HepG2 (cell line): ENCODE measurements at regions not wholly inside any gene's neighbourhood (a gene's known extent, or its start where the extent isn't known, plus 50 kb on each side); places are given as distances from the start of the nearest gene placed in this dataset.

ENCODE experiments used
- ATAC-seq: fragments of 200-7000 bp; cut with Tn5 transposase; 3 replicates; pipeline ENCODE4 v1.9.1; 2020; ENCODE audit warnings: mild to moderate bottlenecking, moderate library complexity
- BruUV-seq: library from RNA; stranded (reverse); fragments of 400-500 nt; replicated peaks from 2 replicates; lab custom pipeline; 2021; lab: Mats Ljungman, UMichigan
- CTCF ChIA-PET: fragments of 300-600 bp; formaldehyde crosslinking; extraction: SDS; loops from one replicate; lab custom pipeline; 2021; ENCODE audit warnings: low total read pairs, inconsistent platforms, low intra/inter-chr PET ratio; lab: Yijun Ruan, JAX
- POLR2A ChIA-PET: fragments of 350-600 bp; sonication (Branson Sonifier 250); formaldehyde crosslinking; loops from one replicate; lab custom pipeline; 2020; ENCODE audit warnings: antibody characterized with exemption, inconsistent platforms; lab: Yijun Ruan, JAX
- DNase-seq: peaks from one replicate; pipeline ENCODE4 v3.0.0-alpha.2; 2015; ENCODE audit warnings: low spot score
- FAIRE-seq: peaks from 3 replicates; lab custom pipeline; 2011; peaks lifted over from hg19 to GRCh38; lab: Jason Lieb, UNC
- H2AFZ ChIP-seq: one replicate; pipeline ENCODE4 v1.6.1; 2011; ENCODE audit warnings: low read length, inconsistent platforms
- H3K27ac ChIP-seq: fragments of 300-600 bp; 3 replicates; pipeline ENCODE4 v1.8.0; 2011; ENCODE audit warnings: mixed run types, mild to moderate bottlenecking, mixed read lengths, low read length, inconsistent platforms; ENCODE audit not compliant: insufficient read depth; ENCODE audit errors: extremely low read length
- H3K27me3 ChIP-seq, 2 experiments: fragments of 200-600 bp in 1 of 2; 2 replicates in 1 of 2; 3 replicates in 1 of 2; pipeline versions ENCODE4 v1.6.0 to v1.8.0; 2011; ENCODE audit warnings: low read length in 2 of 2, mild to moderate bottlenecking in 2 of 2, moderate library complexity in 2 of 2, inconsistent platforms in 1 of 2; ENCODE audit not compliant: insufficient read depth in 2 of 2, control insufficient read depth in 1 of 2
- H3K36me3 ChIP-seq, 2 experiments: fragments of 200-600 bp in 1 of 2; replicated peaks in 1 of 2; 2 replicates in 1 of 2; 3 replicates in 1 of 2; pipeline versions ENCODE4 v1.5.1 to v1.8.0; 2011; ENCODE audit warnings: low read length in 2 of 2, inconsistent platforms in 1 of 2; ENCODE audit not compliant: insufficient read depth in 2 of 2, control insufficient read depth in 1 of 2
- H3K4me1 ChIP-seq: 2 replicates; pipeline ENCODE4 v1.5.1; 2012; ENCODE audit warnings: low read length, inconsistent platforms; ENCODE audit not compliant: insufficient read depth
- H3K4me2 ChIP-seq: 2 replicates; pipeline ENCODE4 v1.6.0; 2011; ENCODE audit warnings: low read depth, low read length, inconsistent platforms
- H3K4me3 ChIP-seq, 3 experiments: fragments of 200-600 bp in 1 of 3; sonication (generic), shearing (Covaris generic) in 1 of 3; replicated peaks in 1 of 3; 2 replicates each; pipeline ENCODE4 v1.5.1; 2011 to 2016; ENCODE audit warnings: low read length in 3 of 3, inconsistent platforms in 2 of 3, low read depth in 2 of 3, mild to moderate bottlenecking in 2 of 3, control low read depth in 1 of 3, mixed read lengths in 1 of 3; ENCODE audit not compliant: insufficient read depth in 1 of 3
- H3K79me2 ChIP-seq: one replicate; pipeline ENCODE4 v1.6.1; 2011; ENCODE audit warnings: low read length, inconsistent platforms; ENCODE audit not compliant: insufficient read depth
- H3K9ac ChIP-seq: 2 replicates; pipeline ENCODE4 v1.6.0; 2011; ENCODE audit warnings: mild to moderate bottlenecking, low read depth, low read length, inconsistent platforms; ENCODE audit not compliant: insufficient read depth
- H3K9me3 ChIP-seq: 2 replicates; pipeline ENCODE4 v1.5.1; 2012; ENCODE audit warnings: mild to moderate bottlenecking, low read length
- H4K20me1 ChIP-seq: 2 replicates; pipeline ENCODE4 v1.6.0; 2011; ENCODE audit warnings: inconsistent platforms, mild to moderate bottlenecking, low read length, moderate library complexity; ENCODE audit not compliant: insufficient read depth
- CEBPG ChIP-seq: IDR thresholded peaks from 2 replicates; pipeline ENCODE4 v1.6.1; 2016
- HNF4A ChIP-seq: sonication (generic); formaldehyde crosslinking; IDR thresholded peaks from 2 replicates; pipeline ENCODE4 v1.4.0; 2020; ENCODE audit warnings: missing genetic modification reagents
- HNF4G ChIP-seq, 2 experiments: sonication (generic) in 1 of 2; formaldehyde crosslinking in 1 of 2; IDR thresholded peaks; 2 replicates each; pipeline versions ENCODE4 v1.4.0 to v1.6.1; 2011 to 2020; ENCODE audit warnings: borderline replicate concordance in 2 of 2, low read depth in 2 of 2, mild to moderate bottlenecking in 2 of 2, low read length in 1 of 2, missing genetic modification reagents in 1 of 2, moderate library complexity in 1 of 2
- JUN ChIP-seq: sonication (generic); formaldehyde crosslinking; IDR thresholded peaks from 2 replicates; pipeline ENCODE4 v1.4.0; 2020; ENCODE audit warnings: mild to moderate bottlenecking, missing genetic modification reagents
- MTA3 ChIP-seq: sonication (generic); formaldehyde crosslinking; IDR thresholded peaks from 2 replicates; pipeline ENCODE4 v1.4.0; 2020; ENCODE audit warnings: missing genetic modification reagents
- NR2F1 ChIP-seq, 2 experiments: fragments of 450-650 bp in 1 of 2; formaldehyde crosslinking in 1 of 2; IDR thresholded peaks; 2 replicates each; pipeline versions ENCODE4 v1.5.0 to v1.6.1; 2016 to 2020; ENCODE audit warnings: mild to moderate bottlenecking in 1 of 2, missing compliant biosample characterization in 1 of 2, missing genetic modification reagents in 1 of 2, moderate library complexity in 1 of 2
- NR2F2 ChIP-seq: IDR thresholded peaks from 2 replicates; pipeline ENCODE4 v1.6.1; 2012; ENCODE audit warnings: low read depth, inconsistent platforms, borderline replicate concordance
- ZMYM4 ChIP-seq: sonication (generic); formaldehyde crosslinking; IDR thresholded peaks from 2 replicates; pipeline ENCODE4 v1.8.1; 2023; ENCODE audit warnings: mild to moderate bottlenecking, missing genetic modification reagents
- WGBS: methylation state at CpG from one replicate; pipeline ENCODE4 v1.1.6; 2017; ENCODE audit warnings: low lambda C conversion rate; 5-methylcytosine and 5-hydroxymethylcytosine counted together
- in situ Hi-C: cut with HindIII; loops from 2 replicates; pipeline ENCODE4 v1.10.0; 2017; ENCODE audit warnings: low pct_unique_long_range_greater_than_20kb; ENCODE audit not compliant: extremely low pct_ligation_motif_present
- intact Hi-C: fragments of 100-400 bp; cut with micrococcal nuclease; formaldehyde crosslinking; loops from one replicate; pipeline ENCODE4 v1.10.0; 2022; ENCODE audit not compliant: unreplicated experiment
- TF ChIP-seq, protein P1 (sequence below): sonication (generic); formaldehyde crosslinking; conservative IDR thresholded peaks from 2 replicates; pipeline ENCODE4 v1.5.0; 2020; ENCODE audit warnings: missing genetic modification reagents
- TF ChIP-seq, protein P2 (sequence below): sonication (generic); formaldehyde crosslinking; IDR thresholded peaks from 2 replicates; pipeline ENCODE4 v1.8.0; 2022; ENCODE audit warnings: mild to moderate bottlenecking, missing genetic modification reagents, borderline replicate concordance

DNA sequence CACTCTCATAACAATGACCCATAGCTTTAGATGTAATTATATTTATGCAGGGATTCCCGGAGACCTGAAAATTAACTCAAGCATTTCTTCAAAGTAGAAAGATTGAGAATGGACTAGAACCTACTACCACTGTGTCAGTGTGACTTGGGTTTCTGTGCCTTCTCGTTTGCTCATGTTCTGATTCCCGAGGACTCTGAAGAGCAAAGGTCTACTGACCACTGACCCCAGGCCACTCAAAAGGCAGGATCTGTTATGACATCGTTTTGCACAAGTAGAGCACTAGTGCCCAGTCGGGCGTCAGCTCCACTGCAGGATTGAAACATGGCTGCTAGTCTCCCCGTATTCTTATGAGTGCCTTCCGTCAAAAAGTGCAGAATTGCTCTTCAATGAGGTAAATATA lies 53.8 kb upstream of the DHRS4 start:
- peaks cover 14% of the 10 kb centered on the region for H3K4me1 ChIP-seq
- no peaks in the 10 kb centered on the region for H3K36me3 ChIP-seq
- ATAC-seq: peak; percentile 34; the same call in 2 of the 3 replicates
- H4K20me1 ChIP-seq: no peaks in the 10 kb centered on the region
- FAIRE-seq: no peak
- POLR2A ChIA-PET: interaction anchor here (0.9 to 1.6 kb wide), 2 partner anchors 15 to 263 kb away, joined by 3 to 5 read pairs; partner anchors contain the start of gene DHRS2
- in situ Hi-C loops: no loop called here
- H3K27ac ChIP-seq: no peak overlapping the region
- H3K79me2 ChIP-seq: no peaks in the 10 kb centered on the region
- TF ChIP-seq ZMYM4 (CRISPR knock-in tag) (0 out of 2 replicates have a peak, but pooled peaks have one; percentile 46), JUN (CRISPR knock-in tag) (no peak), CEBPG (CRISPR knock-in tag) (no peak), NR2F2 (0 out of 2 replicates have a peak, but pooled peaks have one; percentile 29), HNF4A (CRISPR knock-in tag) (peak; percentile 56), MTA3 (CRISPR knock-in tag) (no peak), NR2F1 (CRISPR knock-in tag; IDR thresholded peaks at IDR 0.05) (peak in 1 of 2 experiments; percentile 60; a peak in 2 of 4 replicates), HNF4G (IDR thresholded peaks at IDR 0.05; ENCODE audit: borderline replicate concordance, low read depth, low read length) (peak; percentile 43; the same call in 1 of the 2 replicates), HNF4G (CRISPR knock-in tag; IDR thresholded peaks at IDR 0.05; ENCODE audit: borderline replicate concordance, low read depth) (no peak)
- TF ChIP-seq, protein P1, sequence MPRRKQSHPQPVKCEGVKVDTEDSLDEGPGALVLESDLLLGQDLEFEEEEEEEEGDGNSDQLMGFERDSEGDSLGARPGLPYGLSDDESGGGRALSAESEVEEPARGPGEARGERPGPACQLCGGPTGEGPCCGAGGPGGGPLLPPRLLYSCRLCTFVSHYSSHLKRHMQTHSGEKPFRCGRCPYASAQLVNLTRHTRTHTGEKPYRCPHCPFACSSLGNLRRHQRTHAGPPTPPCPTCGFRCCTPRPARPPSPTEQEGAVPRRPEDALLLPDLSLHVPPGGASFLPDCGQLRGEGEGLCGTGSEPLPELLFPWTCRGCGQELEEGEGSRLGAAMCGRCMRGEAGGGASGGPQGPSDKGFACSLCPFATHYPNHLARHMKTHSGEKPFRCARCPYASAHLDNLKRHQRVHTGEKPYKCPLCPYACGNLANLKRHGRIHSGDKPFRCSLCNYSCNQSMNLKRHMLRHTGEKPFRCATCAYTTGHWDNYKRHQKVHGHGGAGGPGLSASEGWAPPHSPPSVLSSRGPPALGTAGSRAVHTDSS (CRISPR knock-in tag): no peak
- TF ChIP-seq, protein P2, sequence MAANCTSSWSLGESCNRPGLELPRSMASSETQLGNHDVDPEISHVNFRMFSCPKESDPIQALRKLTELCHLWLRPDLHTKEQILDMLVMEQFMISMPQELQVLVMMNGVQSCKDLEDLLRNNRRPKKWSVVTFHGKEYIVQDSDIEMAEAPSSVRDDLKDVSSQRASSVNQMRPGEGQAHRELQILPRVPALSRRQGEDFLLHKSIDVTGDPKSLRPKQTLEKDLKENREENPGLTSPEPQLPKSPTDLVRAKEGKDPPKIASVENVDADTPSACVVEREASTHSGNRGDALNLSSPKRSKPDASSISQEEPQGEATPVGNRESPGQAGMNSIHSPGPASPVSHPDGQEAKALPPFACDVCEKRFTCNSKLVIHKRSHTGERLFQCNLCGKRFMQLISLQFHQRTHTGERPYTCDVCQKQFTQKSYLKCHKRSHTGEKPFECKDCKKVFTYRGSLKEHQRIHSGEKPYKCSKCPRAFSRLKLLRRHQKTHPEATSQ: 0 out of 2 replicates have a peak, but pooled peaks have one; percentile 39
- TF ChIP-seq, all 625 proteins: peak for 6
- H3K9ac ChIP-seq: no peak overlapping the region
- no peak overlapping the region for H3K4me2 ChIP-seq
- H3K27me3 ChIP-seq: 0 out of 5 replicates have a peak, but pooled peaks cover 0 to 3% of the 10 kb centered on the region in 2 experiments
- no peak for DNase-seq
- intact Hi-C loops: no loop called here
- no peak overlapping the region for H3K4me3 ChIP-seq
- no peaks in the 10 kb centered on the region for H3K9me3 ChIP-seq
- WGBS: 24% methylated on average over 8 of the region's 8 CpGs
- no peak overlapping the region for H2AFZ ChIP-seq
- BruUV-seq: no TSS peak
- CTCF ChIA-PET: no interaction called here
